GM20000 (cell line): ENCODE measurements at regions not wholly inside any gene's neighbourhood (a gene's known extent, or its start where the extent isn't known, plus 50 kb on each side); places are given as distances from the start of the nearest gene placed in this dataset.
"Not testable (repeated sequence)": the region's sequence is repeated elsewhere in the genome, so short reads cannot be mapped to it uniquely, and the experiment has no call there.

Experiments used
- DNase-seq: peaks from one replicate; pipeline ENCODE4 v3.0.0; 2012; ENCODE audit warnings: low spot score
- TF ChIP-seq, protein P1 (sequence below): IDR thresholded peaks from 2 replicates; pipeline ENCODE4 v1.5.1; 2012; ENCODE audit warnings: mild to moderate bottlenecking, control low read depth; ENCODE audit errors: extremely low read depth, missing control alignments

DNA sequence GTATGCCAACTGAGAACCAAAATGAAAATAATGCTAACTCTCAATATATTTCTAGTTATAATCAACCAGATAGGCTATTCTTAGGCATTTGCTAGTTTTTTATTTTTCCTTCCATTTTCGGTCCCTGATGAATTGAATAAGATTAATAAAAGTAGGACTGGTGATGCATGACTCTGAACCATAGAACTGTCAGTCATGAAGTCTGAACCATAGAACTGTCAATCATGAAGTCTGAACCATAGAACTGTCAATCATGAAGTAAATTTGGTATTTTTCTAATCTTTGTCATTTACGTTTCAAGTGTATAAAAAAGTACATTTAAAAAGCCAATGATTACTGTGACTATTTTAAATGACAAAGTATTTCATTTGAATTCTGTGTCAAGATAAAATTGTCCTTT, 460.2 kb upstream of the NDST3 start:
- TF ChIP-seq, protein P1, sequence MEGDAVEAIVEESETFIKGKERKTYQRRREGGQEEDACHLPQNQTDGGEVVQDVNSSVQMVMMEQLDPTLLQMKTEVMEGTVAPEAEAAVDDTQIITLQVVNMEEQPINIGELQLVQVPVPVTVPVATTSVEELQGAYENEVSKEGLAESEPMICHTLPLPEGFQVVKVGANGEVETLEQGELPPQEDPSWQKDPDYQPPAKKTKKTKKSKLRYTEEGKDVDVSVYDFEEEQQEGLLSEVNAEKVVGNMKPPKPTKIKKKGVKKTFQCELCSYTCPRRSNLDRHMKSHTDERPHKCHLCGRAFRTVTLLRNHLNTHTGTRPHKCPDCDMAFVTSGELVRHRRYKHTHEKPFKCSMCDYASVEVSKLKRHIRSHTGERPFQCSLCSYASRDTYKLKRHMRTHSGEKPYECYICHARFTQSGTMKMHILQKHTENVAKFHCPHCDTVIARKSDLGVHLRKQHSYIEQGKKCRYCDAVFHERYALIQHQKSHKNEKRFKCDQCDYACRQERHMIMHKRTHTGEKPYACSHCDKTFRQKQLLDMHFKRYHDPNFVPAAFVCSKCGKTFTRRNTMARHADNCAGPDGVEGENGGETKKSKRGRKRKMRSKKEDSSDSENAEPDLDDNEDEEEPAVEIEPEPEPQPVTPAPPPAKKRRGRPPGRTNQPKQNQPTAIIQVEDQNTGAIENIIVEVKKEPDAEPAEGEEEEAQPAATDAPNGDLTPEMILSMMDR: no peak
- DNase-seq: no peak

DNA sequence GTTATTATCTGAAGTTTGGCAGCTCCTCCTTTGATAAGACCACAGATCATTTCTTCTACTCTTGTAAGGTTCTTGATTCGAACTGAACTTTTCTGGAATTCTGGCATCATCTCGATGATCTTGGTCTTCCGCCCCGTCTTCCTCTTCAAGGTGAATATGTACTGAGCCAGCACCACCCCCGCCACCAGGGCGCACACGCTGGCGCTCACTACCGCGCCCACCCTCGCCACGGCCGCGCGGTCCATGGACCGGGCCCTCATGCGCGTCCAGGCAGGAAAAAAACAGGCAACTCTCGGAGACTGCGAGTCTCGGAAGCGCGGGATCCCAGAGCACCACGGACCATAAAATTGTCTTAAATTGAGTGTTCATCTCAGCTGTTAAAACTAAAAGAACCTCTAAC, 458.4 kb upstream of the NDST3 start:
- TF ChIP-seq, protein P1: no peak
- no peak for DNase-seq

DNA sequence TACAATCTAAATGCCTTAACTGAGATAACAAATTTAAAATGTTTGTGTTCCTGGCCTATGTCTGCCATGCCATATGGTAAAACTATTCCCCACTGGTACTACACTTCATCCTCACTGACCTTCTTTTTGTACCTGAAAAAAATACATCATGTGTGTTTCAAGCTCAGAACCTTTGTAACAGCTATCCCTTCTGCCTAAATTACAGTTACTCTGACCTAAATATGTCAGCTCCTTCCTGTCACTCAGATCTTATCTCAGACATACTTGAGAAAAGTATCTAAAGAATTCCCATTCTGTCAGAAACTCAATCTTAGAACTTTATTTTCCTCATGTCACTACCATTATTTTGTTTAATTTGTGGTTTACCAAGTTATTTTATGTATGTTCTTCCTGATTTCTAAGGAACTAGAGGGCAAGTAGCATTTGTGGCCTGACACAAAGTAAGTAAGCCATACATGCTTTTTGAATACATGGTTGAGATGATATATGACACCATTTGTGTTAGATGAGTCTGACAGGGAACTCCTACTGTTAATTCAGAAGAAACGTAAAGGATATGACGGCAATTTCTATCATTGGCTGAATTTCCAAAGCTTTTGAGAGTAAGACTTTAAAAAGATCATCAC, 456.5 kb upstream of the NDST3 start:
- no peak for DNase-seq
- TF ChIP-seq, protein P1: no peak

DNA sequence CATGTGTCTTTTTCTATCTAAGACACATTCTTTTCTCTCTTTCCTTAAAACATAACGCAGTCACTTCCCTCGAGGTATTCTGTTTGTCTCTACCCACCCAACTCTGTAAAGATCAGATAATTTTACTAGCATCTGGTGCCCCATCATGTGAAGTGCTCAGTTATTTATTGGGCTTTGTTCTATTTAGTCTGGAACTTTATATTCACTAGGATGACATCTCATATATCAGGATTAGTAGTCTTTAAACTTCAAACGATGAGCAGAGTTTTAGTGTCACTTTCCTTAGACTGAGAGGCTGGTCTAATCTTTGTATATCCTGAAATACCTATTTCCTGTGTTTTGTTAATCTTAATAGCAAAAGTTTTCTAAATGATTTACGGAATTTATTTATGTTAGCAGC, 445.5 kb upstream of the NDST3 start:
- DNase-seq: no peak
- TF ChIP-seq, protein P1: no peak

DNA sequence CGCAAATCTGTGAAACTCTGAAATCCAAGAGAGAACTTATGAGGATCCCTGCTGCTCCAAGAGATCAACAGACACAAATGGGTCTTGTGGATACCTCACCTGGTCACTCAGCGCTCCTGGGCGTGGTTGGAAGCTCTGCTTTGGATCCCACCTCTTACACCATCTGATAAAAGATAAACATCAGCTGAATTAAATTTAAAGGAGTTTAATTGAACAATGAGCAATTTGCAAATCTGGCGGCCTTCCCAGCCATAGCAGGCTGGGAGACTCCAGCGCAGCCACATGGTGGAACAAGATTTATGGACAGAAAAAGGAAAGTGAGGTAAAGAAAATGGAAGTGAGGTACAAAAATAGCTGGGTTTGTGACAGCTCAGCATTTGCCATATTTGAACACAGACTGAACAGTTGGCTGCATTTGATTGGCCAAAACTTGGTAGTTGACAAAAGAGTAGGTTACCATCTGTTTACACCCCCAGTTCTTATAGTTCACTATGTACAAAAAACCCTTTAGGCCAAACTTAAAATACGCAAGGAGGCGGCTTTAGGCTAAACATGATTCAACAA, 437.3 kb upstream of the NDST3 start:
- DNase-seq: no peak
- TF ChIP-seq, protein P1: no peak

DNA sequence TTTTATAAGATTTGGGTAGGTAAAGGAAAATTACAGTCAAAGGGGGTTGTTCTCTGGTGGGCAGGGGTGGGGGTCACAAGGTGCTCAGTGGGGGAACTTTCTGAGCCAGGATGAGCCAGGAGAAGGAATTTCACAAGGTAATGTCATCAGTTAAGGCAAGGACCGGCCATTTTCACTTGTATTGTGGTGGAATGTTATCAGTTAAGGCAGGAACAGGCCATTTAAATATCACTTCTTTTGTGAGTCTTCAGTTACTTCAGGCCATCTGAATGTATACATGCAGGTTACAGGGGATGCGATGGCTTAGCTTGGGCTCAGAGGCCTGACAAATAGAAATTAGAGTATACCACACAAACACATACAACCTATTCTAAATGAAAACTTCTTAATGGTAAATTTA, 434.9 kb upstream of the NDST3 start:
- not testable (repeated sequence) for DNase-seq

DNA sequence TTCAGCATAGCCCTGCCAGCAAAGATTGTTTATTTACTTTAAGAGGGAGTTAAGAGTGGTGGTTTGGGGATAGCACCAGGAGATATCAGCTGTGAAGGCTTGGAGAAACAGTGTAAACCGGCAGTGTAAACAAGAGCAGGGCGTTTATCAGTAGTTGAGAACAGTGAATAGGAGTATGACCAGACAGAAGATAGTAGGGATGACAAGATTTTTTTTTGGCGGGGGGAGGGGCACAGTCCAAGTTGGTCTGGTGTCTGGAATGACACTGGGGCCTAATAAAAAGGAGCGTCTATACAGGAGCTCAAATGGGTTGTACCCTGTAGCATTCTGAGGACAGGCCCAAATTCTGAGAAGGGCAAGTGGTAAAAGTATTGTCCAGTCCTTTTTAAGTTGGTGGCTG, 433.4 kb upstream of the NDST3 start:
- not testable (repeated sequence) for DNase-seq

DNA sequence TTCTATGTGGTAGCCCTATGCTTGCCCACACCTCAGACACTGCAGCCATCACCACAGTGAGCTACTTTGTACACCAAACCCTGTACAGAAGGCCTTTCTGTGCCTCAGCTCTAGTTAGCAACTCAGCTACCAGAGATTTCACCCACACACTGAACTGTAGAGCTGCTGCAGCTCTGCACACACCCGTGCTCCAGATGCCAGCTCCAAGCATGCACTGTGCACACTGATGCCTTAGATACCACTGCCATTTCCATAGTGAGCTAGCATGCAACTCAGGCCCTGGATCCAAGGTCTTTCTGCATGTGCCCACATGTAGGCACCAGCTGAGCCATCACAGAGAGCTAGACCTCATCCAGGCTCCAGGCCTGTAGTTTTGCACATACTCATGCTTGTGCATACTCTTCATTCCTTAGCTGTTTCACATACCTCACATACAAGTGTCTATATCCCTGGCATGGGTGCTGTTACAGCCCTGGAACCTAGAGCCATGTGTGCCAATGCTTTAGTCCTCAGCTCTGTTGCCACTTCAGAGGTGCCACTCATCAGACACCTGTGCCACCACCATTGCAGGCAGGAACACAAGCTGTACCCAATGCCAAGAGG, 423.5 kb upstream of the NDST3 start:
- DNase-seq: no peak
- TF ChIP-seq, protein P1: no peak
